Erythroblast (primary cell): ENCODE measurements at regions not wholly inside any gene's neighbourhood (a gene's known extent, or its start where the extent isn't known, plus 50 kb on each side); places are given as distances from the start of the nearest gene placed in this dataset.

Experiments
- GATA1 ChIP-seq: IDR thresholded peaks from 2 replicates; pipeline ENCODE4 v1.6.1; 2011; ENCODE audit warnings: low read depth, mild to moderate bottlenecking, control low read depth, low read length, moderate library complexity
- POLR2A ChIP-seq: IDR thresholded peaks from 2 replicates; pipeline ENCODE4 v1.6.1; 2011; ENCODE audit warnings: mild to moderate bottlenecking, low read length

DNA sequence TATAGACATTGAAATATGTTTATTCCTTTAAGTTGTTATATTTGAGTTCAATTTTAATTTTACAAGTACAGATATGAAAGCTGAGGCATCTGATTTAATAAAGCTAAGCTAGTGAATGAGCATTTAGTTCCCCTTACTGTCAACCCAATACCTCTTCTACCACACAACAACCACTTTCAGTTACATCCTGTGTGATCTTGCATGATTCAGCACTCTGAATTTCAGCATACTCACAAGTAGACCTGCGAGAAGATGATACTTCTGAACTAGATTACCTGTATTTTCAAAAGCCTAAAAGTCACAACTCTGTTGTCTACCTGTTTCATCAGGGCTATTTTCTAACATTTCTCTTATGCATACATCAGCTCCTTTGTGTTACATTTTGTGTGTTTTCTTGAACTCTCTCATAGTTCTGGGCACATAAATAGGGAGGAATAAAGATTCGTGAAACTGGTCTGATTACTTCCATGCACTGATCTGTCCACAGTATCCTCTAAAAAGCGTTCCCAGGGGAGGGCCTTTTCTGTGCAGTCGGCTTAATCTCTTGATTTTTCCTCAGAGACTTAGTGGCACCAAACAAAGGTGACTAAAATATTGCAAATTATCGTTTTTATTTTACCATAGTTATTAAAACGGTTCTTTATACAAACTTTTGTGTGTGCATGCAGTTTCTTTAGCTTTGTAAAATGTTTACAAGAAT lies 2025.5 kb upstream of the NUDT12 start:
- TF ChIP-seq POLR2A (no peak), GATA1 (no peak)
